SU-DHL-6 (cell line): ENCODE measurements at regions not wholly inside any gene's neighbourhood (a gene's known extent, or its start where the extent isn't known, plus 50 kb on each side); places are given as distances from the start of the nearest gene placed in this dataset.

Experiments used
- CTCF ChIP-seq: fragments of 200-600 bp; sonication (generic); IDR thresholded peaks from one replicate; pipeline ENCODE4 v1.5.1; 2017; ENCODE audit warnings: antibody characterized with exemption, mild to moderate bottlenecking, low read length, moderate library complexity; ENCODE audit not compliant: insufficient read depth, poor library complexity, severe bottlenecking
- EZH2phosphoT487 ChIP-seq: fragments of 200-600 bp; sonication (generic), shearing (Covaris generic); conservative IDR thresholded peaks from 2 replicates; pipeline ENCODE4 v1.6.1; 2018; ENCODE audit warnings: mild to moderate bottlenecking, antibody characterized with exemption, low read length, moderate library complexity, mixed read lengths

DNA sequence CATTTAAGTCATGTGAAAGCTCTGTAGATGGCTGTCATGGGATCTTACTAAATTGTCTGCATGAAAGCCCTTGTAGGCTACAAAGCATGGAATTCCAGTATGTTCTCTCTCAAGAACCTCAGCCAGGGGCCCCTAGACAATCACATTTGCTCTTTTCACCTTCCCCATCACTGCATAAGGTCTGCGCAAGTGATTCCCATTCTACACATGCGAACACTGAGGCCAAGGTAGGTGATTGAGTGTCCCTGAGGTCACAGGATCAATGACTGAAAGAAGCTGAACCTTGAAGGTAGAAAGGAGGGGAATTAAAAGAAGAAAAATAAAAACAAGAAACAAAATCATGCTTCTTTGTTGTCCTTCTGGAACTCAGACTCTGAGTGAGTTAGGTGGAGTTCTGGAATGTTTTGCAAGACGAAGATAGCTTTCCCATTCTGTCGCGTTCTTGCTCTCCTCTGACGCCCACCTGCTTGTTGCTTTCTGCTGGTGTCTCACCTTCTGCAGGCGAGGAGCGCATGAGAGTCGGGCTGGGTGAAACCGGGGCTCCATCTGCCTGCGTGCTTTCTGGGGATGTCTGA is 79.9 kb downstream of the SPRING1 start:
- no peak for TF ChIP-seq CTCF
- no peak for TF ChIP-seq EZH2phosphoT487
